Stomach (tissue), 8 donors: ENCODE measurements at regions not wholly inside any gene's neighbourhood (a gene's known extent, or its start where the extent isn't known, plus 50 kb on each side); places are given as distances from the start of the nearest gene placed in this dataset.
A peak's percentile ranks its signal among the peaks of the same experiment; 100 is the strongest.

Experiments
- DNase-seq, 2 donors: peaks; one replicate each; pipeline versions ENCODE4 v3.0.0 to v3.0.0-alpha.2; 2013 to 2019
- H3K27ac ChIP-seq, 5 donors: fragments of 200-600 bp in 4 of 5; sonication (generic) in 4 of 5; one replicate each; pipeline ENCODE4 v1.5.1; 2013 to 2019; ENCODE audit warnings: mild to moderate bottlenecking in 1 of 5, moderate library complexity in 1 of 5
- H3K27me3 ChIP-seq, 3 donors: fragments of 200-600 bp; sonication (generic); one replicate each; pipeline ENCODE4 v1.5.1; 2017 to 2019; ENCODE audit warnings: mixed run types in 1 of 3
- H3K36me3 ChIP-seq, 4 donors: fragments of 200-600 bp; sonication (generic); 1 replicate in 3 of 4; 2 replicates in 1 of 4; pipeline ENCODE4 v1.5.1; 2016 to 2019
- H3K4me1 ChIP-seq, 4 donors: fragments of 200-600 bp; sonication (generic); one replicate each; pipeline ENCODE4 v1.5.1; 2016 to 2019
- H3K4me3 ChIP-seq, 4 donors: fragments of 200-600 bp; sonication (generic) in 3 of 4; one replicate each; pipeline ENCODE4 v1.5.1; 2016 to 2019; ENCODE audit warnings: mild to moderate bottlenecking in 1 of 4
- H3K9me3 ChIP-seq, 4 donors: fragments of 200-600 bp; sonication (generic); one replicate each; pipeline ENCODE4 v1.5.1; 2016 to 2019
- EP300 ChIP-seq: sonication (generic); formaldehyde crosslinking; IDR thresholded peaks from one replicate; pipeline ENCODE4 v1.6.1; 2017; ENCODE audit warnings: antibody characterized with exemption
- POLR2A ChIP-seq, 4 donors: fragments of 450-650 bp; IDR thresholded peaks; one replicate each; pipeline ENCODE4 v1.6.1; 2016; ENCODE audit warnings: antibody characterized with exemption in 4 of 4, control low read depth in 2 of 4, mild to moderate bottlenecking in 1 of 4, moderate library complexity in 1 of 4
- POLR2AphosphoS5 ChIP-seq, 3 donors: sonication (generic); formaldehyde crosslinking; IDR thresholded peaks; one replicate each; pipeline ENCODE4 v1.6.1; 2016; ENCODE audit warnings: antibody characterized with exemption in 3 of 3
- WGBS, 5 donors: extraction: QIAGEN DNeasy Blood & Tissue Kit in 3 of 5; methylation state at CpG; one replicate each; pipeline versions ENCODE4 v1.1.5 to v1.1.7; 2013 to 2018; 5-methylcytosine and 5-hydroxymethylcytosine counted together
- intact Hi-C: fragments of 100-400 bp; cut with DNase I; formaldehyde crosslinking; loops from one replicate; pipeline ENCODE4 v1.15.1; 2023; ENCODE audit warnings: low total_unique reads
- TF ChIP-seq, protein P1 (sequence below), 7 experiments: fragments of 450-650 bp in 4 of 7; fragments of 200-600 bp in 3 of 7; sonication (generic) in 3 of 7; IDR thresholded peaks; one replicate each; pipeline ENCODE4 v1.5.1; 2016 to 2019; ENCODE audit warnings: antibody characterized with exemption in 7 of 7, control low read depth in 2 of 7, mild to moderate bottlenecking in 1 of 7
- donor health status: healthy with polysubstance abuse.
- donor health status: Bipolar disorder and iron deficiency.
- donor health status: healthy.

DNA sequence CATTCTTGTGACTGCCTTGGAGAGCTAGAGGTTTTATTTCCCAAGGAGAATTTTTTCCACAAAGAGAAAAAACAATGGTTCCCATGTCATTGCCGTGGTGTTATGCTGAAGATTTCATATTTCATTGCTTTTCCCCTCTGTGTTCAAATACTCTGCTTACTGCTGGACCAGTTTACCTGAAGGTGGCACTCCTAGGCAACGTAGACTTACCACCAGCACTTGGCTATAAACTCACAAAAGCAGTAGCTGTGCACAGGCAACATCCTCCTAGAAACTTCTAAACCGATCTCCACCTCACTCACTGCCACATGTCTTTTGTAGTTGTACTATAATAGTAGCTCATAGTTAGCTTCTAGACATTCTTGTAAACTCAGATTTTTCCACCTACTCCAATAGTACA lies 1319.7 kb upstream of the CRIM1 start:
- H3K4me3 ChIP-seq, result no peak overlapping the region
- 37 to 51% (median 45%) methylated on average over 3 of the region's 3 CpGs for WGBS, 5 donors
- H3K27ac ChIP-seq, result no peak overlapping the region
- peak in 1 of 2 donors; percentile 20 for DNase-seq
- peaks cover 0 to 4% (median 0%) of the 10 kb centered on the region in 4 donors for H3K9me3 ChIP-seq
- H3K4me1 ChIP-seq, result no peaks in the 10 kb centered on the region
- intact Hi-C loops, result no loop called here
- no peak for TF ChIP-seq POLR2AphosphoS5 (IDR thresholded peaks at IDR 0.05)
- no peaks in the 10 kb centered on the region for H3K36me3 ChIP-seq
- H3K27me3 ChIP-seq, result no peaks in the 10 kb centered on the region

DNA sequence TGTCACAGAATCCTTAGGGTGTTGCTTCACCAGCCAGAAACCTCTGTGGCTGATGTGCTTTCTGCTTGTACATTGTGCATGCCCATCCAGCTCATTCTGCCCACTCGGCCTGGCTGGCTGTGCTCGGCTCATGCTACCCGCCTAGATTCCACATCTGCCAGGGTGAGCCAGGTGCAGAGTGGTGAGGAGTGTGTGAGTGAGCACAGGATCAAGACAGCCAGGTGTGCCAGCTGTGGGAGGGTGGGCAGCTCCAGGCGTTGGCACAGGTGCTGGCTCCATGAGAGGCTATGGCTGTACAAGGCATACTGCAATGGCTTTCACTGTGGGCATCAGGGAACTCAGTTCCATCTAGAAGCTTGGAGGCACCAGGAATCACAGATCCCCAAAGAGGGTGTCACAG lies 1321.8 kb upstream of the CRIM1 start:
- Histone ChIP-seq H3K4me3 (no peak overlapping the region), H3K27me3 (no peaks in the 10 kb centered on the region), H3K27ac (no peak overlapping the region), H3K36me3 (no peaks in the 10 kb centered on the region), H3K9me3 (no peaks in the 10 kb centered on the region), H3K4me1 (no peaks in the 10 kb centered on the region)
- intact Hi-C loops, result no loop called here
- no peak for TF ChIP-seq EP300
- TF ChIP-seq POLR2A (IDR thresholded peaks at IDR 0.05), result no peak
- TF ChIP-seq, protein P1, sequence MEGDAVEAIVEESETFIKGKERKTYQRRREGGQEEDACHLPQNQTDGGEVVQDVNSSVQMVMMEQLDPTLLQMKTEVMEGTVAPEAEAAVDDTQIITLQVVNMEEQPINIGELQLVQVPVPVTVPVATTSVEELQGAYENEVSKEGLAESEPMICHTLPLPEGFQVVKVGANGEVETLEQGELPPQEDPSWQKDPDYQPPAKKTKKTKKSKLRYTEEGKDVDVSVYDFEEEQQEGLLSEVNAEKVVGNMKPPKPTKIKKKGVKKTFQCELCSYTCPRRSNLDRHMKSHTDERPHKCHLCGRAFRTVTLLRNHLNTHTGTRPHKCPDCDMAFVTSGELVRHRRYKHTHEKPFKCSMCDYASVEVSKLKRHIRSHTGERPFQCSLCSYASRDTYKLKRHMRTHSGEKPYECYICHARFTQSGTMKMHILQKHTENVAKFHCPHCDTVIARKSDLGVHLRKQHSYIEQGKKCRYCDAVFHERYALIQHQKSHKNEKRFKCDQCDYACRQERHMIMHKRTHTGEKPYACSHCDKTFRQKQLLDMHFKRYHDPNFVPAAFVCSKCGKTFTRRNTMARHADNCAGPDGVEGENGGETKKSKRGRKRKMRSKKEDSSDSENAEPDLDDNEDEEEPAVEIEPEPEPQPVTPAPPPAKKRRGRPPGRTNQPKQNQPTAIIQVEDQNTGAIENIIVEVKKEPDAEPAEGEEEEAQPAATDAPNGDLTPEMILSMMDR (IDR thresholded peaks at IDR 0.05), result no peak
- TF ChIP-seq POLR2AphosphoS5 (IDR thresholded peaks at IDR 0.05), result no peak
- WGBS, 5 donors, result 79 to 92% (median 83%) methylated on average over 4 of the region's 4 CpGs
- no peak for DNase-seq

DNA sequence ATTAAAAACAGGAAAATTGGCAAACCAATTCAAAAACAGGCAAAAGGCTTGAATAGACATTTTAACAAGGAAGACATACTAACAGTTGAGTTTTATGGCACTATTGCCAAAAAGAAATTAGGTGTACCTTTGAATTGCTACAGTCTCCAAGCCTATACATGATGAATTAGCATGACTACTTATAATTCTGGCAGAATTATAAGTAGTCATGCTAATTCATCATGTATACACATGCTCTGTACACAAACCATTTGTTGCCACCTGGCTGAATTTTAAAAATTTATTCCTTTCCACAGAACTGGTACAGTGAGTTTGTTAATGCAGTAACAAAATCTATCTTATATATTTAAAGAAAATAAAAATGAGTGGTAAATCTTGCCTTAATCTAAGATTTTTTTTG lies 1332.0 kb upstream of the CRIM1 start:
- H3K9me3 ChIP-seq, result no peaks in the 10 kb centered on the region
- H3K27ac ChIP-seq, result no peak overlapping the region
- H3K4me1 ChIP-seq, result no peaks in the 10 kb centered on the region
- no peaks in the 10 kb centered on the region for H3K36me3 ChIP-seq
- TF ChIP-seq POLR2A (IDR thresholded peaks at IDR 0.05), result no peak
- TF ChIP-seq, protein P1 (IDR thresholded peaks at IDR 0.05), result no peak
- TF ChIP-seq POLR2AphosphoS5 (IDR thresholded peaks at IDR 0.05), result no peak
- no peak for TF ChIP-seq EP300
- no peaks in the 10 kb centered on the region for H3K27me3 ChIP-seq
- intact Hi-C loops, result no loop called here
- DNase-seq, result no peak
- no peak overlapping the region for H3K4me3 ChIP-seq

DNA sequence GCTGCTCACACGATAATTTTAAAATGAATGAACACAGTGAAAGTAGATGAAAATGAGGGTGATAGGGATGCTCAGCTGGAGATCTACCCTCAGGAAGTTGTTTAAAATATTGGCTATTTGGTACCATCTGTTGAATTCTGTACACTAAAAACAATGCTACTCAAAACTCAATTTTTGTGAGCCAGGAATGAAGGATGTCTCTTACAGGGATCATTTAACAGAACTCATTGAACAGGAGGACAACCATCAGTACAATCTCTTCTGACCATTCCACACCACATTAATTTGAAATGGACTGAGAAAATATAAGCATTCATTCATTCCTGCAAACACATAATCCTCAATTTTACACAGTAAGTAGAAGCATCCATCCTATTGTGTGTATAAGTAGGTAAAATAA lies 1355.1 kb upstream of the CRIM1 start:
- H3K9me3 ChIP-seq, result no peaks in the 10 kb centered on the region
- no peak for TF ChIP-seq POLR2A (IDR thresholded peaks at IDR 0.05)
- TF ChIP-seq, protein P1 (IDR thresholded peaks at IDR 0.05), result no peak
- no peak for TF ChIP-seq EP300
- no peak for TF ChIP-seq POLR2AphosphoS5 (IDR thresholded peaks at IDR 0.05)
- H3K4me3 ChIP-seq, result no peak overlapping the region
- H3K27ac ChIP-seq, result no peak overlapping the region
- H3K36me3 ChIP-seq, result no peaks in the 10 kb centered on the region
- no peak for DNase-seq
- 85 to 97% (median 88%) methylated on average over 1 of the region's 1 CpG for WGBS, 5 donors
- H3K27me3 ChIP-seq, result no peaks in the 10 kb centered on the region
- no peaks in the 10 kb centered on the region for H3K4me1 ChIP-seq
- intact Hi-C loops, result no loop called here

DNA sequence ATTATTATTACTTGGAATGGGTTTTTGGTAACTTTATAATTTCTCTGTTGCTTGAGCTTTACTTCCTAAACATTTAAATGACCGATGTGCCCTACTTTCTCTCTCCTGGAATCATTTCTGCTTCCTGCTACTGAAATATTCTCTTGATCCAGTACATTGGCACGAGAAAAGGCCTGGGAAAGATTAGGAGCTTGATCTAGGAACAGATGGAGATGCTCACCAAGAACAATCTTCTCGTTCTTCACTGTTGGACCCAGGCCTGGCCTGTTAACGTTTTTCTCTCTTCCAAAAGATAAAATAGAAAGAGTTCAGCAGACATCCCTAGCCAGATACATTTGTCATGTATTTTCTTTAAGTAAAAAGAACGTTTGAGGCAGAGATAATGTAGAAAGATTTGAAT lies 1356.8 kb upstream of the CRIM1 start:
- 49 to 58% (median 51%) methylated on average over 5 of the region's 5 CpGs for WGBS, 5 donors
- intact Hi-C loops, result no loop called here
- TF ChIP-seq EP300 (no peak), POLR2AphosphoS5 (IDR thresholded peaks at IDR 0.05) (no peak), POLR2A (IDR thresholded peaks at IDR 0.05) (no peak)
- TF ChIP-seq, protein P1 (IDR thresholded peaks at IDR 0.05), result no peak

More for the DNA sequence above, 1356.8 kb upstream of the CRIM1 start:
- Histone ChIP-seq H3K4me1 (no peaks in the 10 kb centered on the region), H3K9me3 (no peaks in the 10 kb centered on the region), H3K36me3 (no peaks in the 10 kb centered on the region), H3K27me3 (no peaks in the 10 kb centered on the region), H3K27ac (no peak overlapping the region), H3K4me3 (no peak overlapping the region)
- peak in 1 of 2 donors; percentile 11 for DNase-seq
